Ishikawa (cell line): ENCODE measurements at regions not wholly inside any gene's neighbourhood (a gene's known extent, or its start where the extent isn't known, plus 50 kb on each side); places are given as distances from the start of the nearest gene placed in this dataset.

Experiments used
- CEBPB ChIP-seq: IDR thresholded peaks from 2 replicates; pipeline ENCODE4 v1.6.1; 2012
- CREB1 ChIP-seq: IDR thresholded peaks from 2 replicates; pipeline ENCODE4 v1.6.1; 2012; ENCODE audit warnings: low read depth
- EGR1 ChIP-seq: IDR thresholded peaks from 2 replicates; pipeline ENCODE4 v1.6.1; 2012
- EP300 ChIP-seq: IDR thresholded peaks from 2 replicates; pipeline ENCODE4 v1.6.1; 2012; ENCODE audit warnings: borderline replicate concordance
- FOXM1 ChIP-seq: IDR thresholded peaks from 2 replicates; pipeline ENCODE4 v1.6.1; 2012; ENCODE audit warnings: low read depth, borderline replicate concordance
- MAX ChIP-seq: IDR thresholded peaks from 2 replicates; pipeline ENCODE4 v1.6.1; 2012
- NFIC ChIP-seq: IDR thresholded peaks from 2 replicates; pipeline ENCODE4 v1.6.1; 2012
- RAD21 ChIP-seq: IDR thresholded peaks from 2 replicates; pipeline ENCODE4 v1.6.1; 2012; ENCODE audit warnings: low read depth
- REST ChIP-seq: IDR thresholded peaks from 2 replicates; pipeline ENCODE4 v1.6.1; 2012; ENCODE audit warnings: low read depth, mild to moderate bottlenecking
- TAF1 ChIP-seq: IDR thresholded peaks from 2 replicates; pipeline ENCODE4 v1.6.1; 2012; ENCODE audit warnings: low read depth, mild to moderate bottlenecking
- TCF12 ChIP-seq: IDR thresholded peaks from 2 replicates; pipeline ENCODE4 v1.6.1; 2012; ENCODE audit warnings: low read depth
- TEAD4 ChIP-seq: IDR thresholded peaks from 2 replicates; pipeline ENCODE4 v1.6.1; 2012
- USF1 ChIP-seq: IDR thresholded peaks from 2 replicates; pipeline ENCODE4 v1.6.1; 2012
- YY1 ChIP-seq: IDR thresholded peaks from 2 replicates; pipeline ENCODE4 v1.6.1; 2012; ENCODE audit warnings: low read depth
- ZBTB7A ChIP-seq: IDR thresholded peaks from 2 replicates; pipeline ENCODE4 v1.6.1; 2012; ENCODE audit warnings: low read depth

- TF ChIP-seq TEAD4 (no peak), EGR1 (no peak), TCF12 (no peak), NFIC (no peak), ZBTB7A (no peak), CEBPB (no peak), EP300 (no peak), CREB1 (no peak), RAD21 (no peak), REST (no peak)
These were observed 392.8 kb downstream of the KCNRG start for GRCh38 chr13:50408068-50408467.

- no peak for TF ChIP-seq CEBPB
- no peak for TF ChIP-seq NFIC
- TF ChIP-seq USF1 = no peak
- TF ChIP-seq FOXM1 = no peak
- no peak for TF ChIP-seq RAD21
- TF ChIP-seq EP300 = no peak
- TF ChIP-seq MAX = no peak
- TF ChIP-seq ZBTB7A = no peak
- no peak for TF ChIP-seq TCF12
- TF ChIP-seq CREB1 = no peak
- TF ChIP-seq TEAD4 = no peak
- TF ChIP-seq REST = no peak
- TF ChIP-seq TAF1 = no peak
- TF ChIP-seq YY1 = no peak
- no peak for TF ChIP-seq EGR1
These were observed 394.0 kb downstream of the KCNRG start for GRCh38 chr13:50409220-50409619.

- TF ChIP-seq ZBTB7A (no peak), TCF12 (no peak), NFIC (no peak)
These were observed 395.9 kb downstream of the KCNRG start for GRCh38 chr13:50410921-50411746.

- no peak for TF ChIP-seq EP300
These were observed 396.9 kb downstream of the KCNRG start for GRCh38 chr13:50412046-50412617.

GRCh38 chr13:50414640-50415039, 399.4 kb downstream of the KCNRG start:
- TF ChIP-seq REST (no peak), EGR1 (no peak)

GRCh38 chr13:50415428-50415827, 400.2 kb downstream of the KCNRG start:
- TF ChIP-seq TEAD4 (no peak), RAD21 (no peak), REST (no peak), YY1 (no peak)
